Activated T-helper 17 cell treated with anti-CD3 and anti-CD28 coated beads, Interleukin-2, amount 50 U/mL, for 72 hours (primary cell): ENCODE measurements at regions not wholly inside any gene's neighbourhood (a gene's known extent, or its start where the extent isn't known, plus 50 kb on each side); places are given as distances from the start of the nearest gene placed in this dataset.
"Not testable (repeated sequence)": the region's sequence is repeated elsewhere in the genome, so short reads cannot be mapped to it uniquely, and the experiment has no call there.

ENCODE experiments used
- ATAC-seq: fragments of 150-1000 bp; cut with Tn5 transposase; replicated peaks from 2 replicates; pipeline ENCODE4 v1.10.0; 2021; ENCODE audit warnings: mild to moderate bottlenecking, moderate library complexity
- H3K27ac Mint-ChIP-seq: one replicate; pipeline ENCODE4 v1.8.0; 2022; ENCODE audit warnings: mixed read lengths
- H3K27me3 Mint-ChIP-seq: one replicate; pipeline ENCODE4 v1.8.0; 2022; ENCODE audit warnings: mixed read lengths
- H3K36me3 Mint-ChIP-seq: one replicate; pipeline ENCODE4 v1.8.0; 2022; ENCODE audit warnings: low read depth, mild to moderate bottlenecking, mixed read lengths
- H3K4me1 Mint-ChIP-seq: one replicate; pipeline ENCODE4 v1.8.0; 2022; ENCODE audit warnings: mixed read lengths
- H3K4me3 Mint-ChIP-seq: one replicate; pipeline ENCODE4 v1.8.0; 2022; ENCODE audit warnings: mild to moderate bottlenecking, mixed read lengths
- H3K9me3 Mint-ChIP-seq: one replicate; pipeline ENCODE4 v1.8.0; 2022; ENCODE audit warnings: mixed read lengths

GRCh38 chr10:64881257-64881656, 1360.1 kb downstream of the REEP3 start:
- H3K4me1 Mint-ChIP-seq, result no peaks in the 10 kb centered on the region
- no peak overlapping the region for H3K4me3 Mint-ChIP-seq
- H3K9me3 Mint-ChIP-seq, result no peaks in the 10 kb centered on the region
- H3K27me3 Mint-ChIP-seq, result no peaks in the 10 kb centered on the region
- H3K36me3 Mint-ChIP-seq, result no peaks in the 10 kb centered on the region
- no peak for ATAC-seq
- H3K27ac Mint-ChIP-seq, result no peak overlapping the region

GRCh38 chr10:64896582-64896981, 1375.4 kb downstream of the REEP3 start:
- H3K36me3 Mint-ChIP-seq, result no peaks in the 10 kb centered on the region
- ATAC-seq, result no peak
- H3K4me1 Mint-ChIP-seq, result no peaks in the 10 kb centered on the region
- H3K27ac Mint-ChIP-seq, result no peak overlapping the region
- peaks cover 11% of the 10 kb centered on the region for H3K9me3 Mint-ChIP-seq
- H3K4me3 Mint-ChIP-seq, result no peak overlapping the region
- H3K27me3 Mint-ChIP-seq, result no peaks in the 10 kb centered on the region

- H3K36me3 Mint-ChIP-seq, H3K27ac Mint-ChIP-seq: not testable (repeated sequence)
These were observed 1385.1 kb downstream of the REEP3 start for GRCh38 chr10:64906311-64906710.

GRCh38 chr10:64924306-64924705, 1403.1 kb downstream of the REEP3 start:
- H3K9me3 Mint-ChIP-seq, result peaks cover 11% of the 10 kb centered on the region
- not testable (repeated sequence) for H3K27ac Mint-ChIP-seq, H3K4me1 Mint-ChIP-seq, H3K4me3 Mint-ChIP-seq, H3K27me3 Mint-ChIP-seq, H3K36me3 Mint-ChIP-seq, ATAC-seq

More at GRCh38 chr10:64906311-64906710, 1385.1 kb downstream of the REEP3 start:
- not testable (repeated sequence) for H3K4me3 Mint-ChIP-seq, H3K4me1 Mint-ChIP-seq, H3K27me3 Mint-ChIP-seq, ATAC-seq, H3K9me3 Mint-ChIP-seq

- no peak overlapping the region for H3K27ac Mint-ChIP-seq
- H3K4me3 Mint-ChIP-seq, result no peak overlapping the region
- peaks cover 9% of the 10 kb centered on the region for H3K9me3 Mint-ChIP-seq
- no peaks in the 10 kb centered on the region for H3K27me3 Mint-ChIP-seq
- H3K4me1 Mint-ChIP-seq, result no peaks in the 10 kb centered on the region
- ATAC-seq, result no peak
- H3K36me3 Mint-ChIP-seq, result no peaks in the 10 kb centered on the region
These were observed 1430.8 kb downstream of the REEP3 start for GRCh38 chr10:64952042-64952441.

GRCh38 chr10:64956441-64956840, 1435.2 kb downstream of the REEP3 start:
- Mint-ChIP-seq H3K36me3 (no peaks in the 10 kb centered on the region), H3K9me3 (peaks cover 9% of the 10 kb centered on the region), H3K27ac (no peak overlapping the region), H3K4me3 (no peak overlapping the region), H3K4me1 (no peaks in the 10 kb centered on the region), H3K27me3 (no peaks in the 10 kb centered on the region)
- ATAC-seq, result no peak

GRCh38 chr10:64959116-64959515, 1437.9 kb downstream of the REEP3 start:
- Mint-ChIP-seq H3K27ac (no peak overlapping the region), H3K4me1 (no peaks in the 10 kb centered on the region), H3K4me3 (no peak overlapping the region), H3K27me3 (no peaks in the 10 kb centered on the region), H3K9me3 (no peaks in the 10 kb centered on the region), H3K36me3 (no peaks in the 10 kb centered on the region)
- no peak for ATAC-seq

- Mint-ChIP-seq H3K36me3 (no peaks in the 10 kb centered on the region), H3K9me3 (no peaks in the 10 kb centered on the region), H3K4me1 (no peaks in the 10 kb centered on the region), H3K27ac (no peak overlapping the region), H3K27me3 (no peaks in the 10 kb centered on the region), H3K4me3 (no peak overlapping the region)
- ATAC-seq, result no peak
These were observed 1438.7 kb downstream of the REEP3 start for GRCh38 chr10:64959883-64960282.

- no peak for ATAC-seq
- H3K4me1 Mint-ChIP-seq, result no peaks in the 10 kb centered on the region
- H3K4me3 Mint-ChIP-seq, result no peak overlapping the region
- H3K27ac Mint-ChIP-seq, result no peak overlapping the region
- no peaks in the 10 kb centered on the region for H3K9me3 Mint-ChIP-seq
- no peaks in the 10 kb centered on the region for H3K36me3 Mint-ChIP-seq
- H3K27me3 Mint-ChIP-seq, result no peaks in the 10 kb centered on the region
These were observed 1452.2 kb downstream of the REEP3 start for GRCh38 chr10:64973391-64973790.

GRCh38 chr10:64976150-64976549, 1454.9 kb downstream of the REEP3 start:
- H3K9me3 Mint-ChIP-seq, result no peaks in the 10 kb centered on the region
- no peak overlapping the region for H3K4me3 Mint-ChIP-seq
- H3K4me1 Mint-ChIP-seq, result no peaks in the 10 kb centered on the region
- no peak for ATAC-seq
- no peaks in the 10 kb centered on the region for H3K36me3 Mint-ChIP-seq
- no peak overlapping the region for H3K27ac Mint-ChIP-seq
- no peaks in the 10 kb centered on the region for H3K27me3 Mint-ChIP-seq

GRCh38 chr10:64977915-64978314, 1456.7 kb downstream of the REEP3 start:
- Mint-ChIP-seq H3K4me3 (no peak overlapping the region), H3K27ac (no peak overlapping the region), H3K36me3 (no peaks in the 10 kb centered on the region), H3K4me1 (no peaks in the 10 kb centered on the region), H3K9me3 (no peaks in the 10 kb centered on the region), H3K27me3 (no peaks in the 10 kb centered on the region)
- ATAC-seq, result no peak

- Mint-ChIP-seq H3K4me1 (no peaks in the 10 kb centered on the region), H3K27ac (no peak overlapping the region), H3K36me3 (no peaks in the 10 kb centered on the region), H3K4me3 (no peak overlapping the region), H3K9me3 (peaks cover 10% of the 10 kb centered on the region), H3K27me3 (no peaks in the 10 kb centered on the region)
- no peak for ATAC-seq
These were observed 1475.7 kb downstream of the REEP3 start for GRCh38 chr10:64996886-64997285.

- Mint-ChIP-seq H3K27me3 (no peaks in the 10 kb centered on the region), H3K4me3 (no peak overlapping the region), H3K36me3 (no peaks in the 10 kb centered on the region), H3K4me1 (no peaks in the 10 kb centered on the region), H3K27ac (no peak overlapping the region), H3K9me3 (peaks cover 2% of the 10 kb centered on the region)
- no peak for ATAC-seq
These were observed 1489.6 kb downstream of the REEP3 start for GRCh38 chr10:65010845-65011244.

- no peak overlapping the region for H3K27ac Mint-ChIP-seq
- no peaks in the 10 kb centered on the region for H3K4me1 Mint-ChIP-seq
- no peak overlapping the region for H3K4me3 Mint-ChIP-seq
- ATAC-seq, result no peak
- H3K9me3 Mint-ChIP-seq, result peaks cover 15% of the 10 kb centered on the region
- no peaks in the 10 kb centered on the region for H3K36me3 Mint-ChIP-seq
- no peaks in the 10 kb centered on the region for H3K27me3 Mint-ChIP-seq
These were observed 1496.3 kb downstream of the REEP3 start for GRCh38 chr10:65017523-65017922.

GRCh38 chr10:65024886-65025285, 1503.7 kb downstream of the REEP3 start:
- Mint-ChIP-seq H3K4me3 (no peak overlapping the region), H3K9me3 (peaks cover 8% of the 10 kb centered on the region), H3K27ac (no peak overlapping the region), H3K36me3 (no peaks in the 10 kb centered on the region), H3K4me1 (no peaks in the 10 kb centered on the region), H3K27me3 (no peaks in the 10 kb centered on the region)
- ATAC-seq, result no peak

GRCh38 chr10:65030263-65030662, 1509.1 kb downstream of the REEP3 start:
- no peak for ATAC-seq
- Mint-ChIP-seq H3K27ac (no peak overlapping the region), H3K9me3 (peaks cover 6% of the 10 kb centered on the region), H3K4me3 (no peak overlapping the region), H3K4me1 (no peaks in the 10 kb centered on the region), H3K27me3 (no peaks in the 10 kb centered on the region), H3K36me3 (no peaks in the 10 kb centered on the region)
